ENCODE measurements at regions not wholly inside any gene's neighbourhood (a gene's known extent, or its start where the extent isn't known, plus 50 kb on each side); places are given as distances from the start of the nearest gene placed in this dataset.

GRCh38 chr7:35331730-35332678 lies 78.1 kb upstream of the TBX20 start:
- no peak for DNase-seq

DNA sequence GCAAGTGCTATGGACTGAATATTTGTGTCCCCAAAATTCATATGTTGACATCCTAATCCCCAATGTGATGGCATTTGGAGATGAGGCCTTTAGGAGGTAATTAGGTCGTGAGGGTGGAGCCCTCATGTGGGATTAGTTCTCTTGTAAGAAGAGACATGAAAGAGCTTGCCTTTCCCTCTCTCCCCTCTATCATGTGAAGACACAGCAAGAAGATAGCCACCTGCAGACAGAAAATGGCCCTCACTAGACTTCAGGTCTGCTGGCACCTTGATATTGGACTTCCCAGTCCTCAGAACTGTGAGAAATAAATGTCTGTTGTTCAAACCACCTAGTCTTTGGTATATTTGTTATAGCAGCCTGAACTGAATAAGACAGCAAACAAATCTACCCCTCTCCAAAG lies 75.1 kb upstream of the TBX20 start:
- no peak for DNase-seq

- no peak for DNase-seq
These were observed 65.7 kb upstream of the TBX20 start for GRCh38 chr7:35319606-35320005.

DNA sequence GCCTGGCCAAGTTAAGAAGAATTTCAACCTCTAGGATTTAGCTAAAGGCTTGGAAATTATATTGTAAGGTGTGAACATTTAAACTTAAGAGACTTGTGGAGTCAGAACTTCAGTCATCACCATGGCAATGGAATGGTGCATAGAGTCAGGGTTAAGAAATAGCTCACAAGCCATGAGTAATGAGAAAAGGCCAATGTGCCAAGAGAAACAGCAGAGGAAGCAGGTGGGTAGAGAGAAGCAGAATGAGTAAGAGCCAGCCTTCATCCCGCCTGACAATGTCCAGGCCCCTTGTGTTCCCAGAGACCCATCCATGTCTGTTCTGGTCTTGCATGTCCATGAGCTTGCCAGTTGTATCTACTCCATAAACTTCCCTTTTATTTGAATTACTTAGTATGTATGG lies 62.6 kb upstream of the TBX20 start:
- DNase-seq, result no peak

- DNase-seq, result no peak
These were observed 61.6 kb upstream of the TBX20 start for GRCh38 chr7:35315517-35315916.

DNA sequence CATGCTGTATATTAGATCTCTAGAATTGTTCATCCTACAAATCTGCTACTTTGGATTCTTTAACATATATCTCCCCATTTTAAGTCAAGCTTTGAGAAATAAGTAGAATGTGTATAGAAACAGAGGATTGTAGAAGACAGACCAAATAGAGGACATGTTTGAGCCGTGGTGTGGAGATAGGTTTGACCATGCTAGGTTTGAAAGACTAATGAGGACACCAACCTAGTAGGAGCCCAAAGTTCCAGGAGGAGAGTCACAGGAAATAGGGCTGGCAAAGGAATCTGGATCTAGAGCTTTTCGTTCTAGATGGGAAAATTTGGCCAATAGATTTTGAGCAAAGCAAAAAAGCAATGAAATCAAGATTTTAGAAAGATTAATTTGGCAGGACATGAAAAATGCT lies 60.5 kb upstream of the TBX20 start:
- no peak for DNase-seq

DNA sequence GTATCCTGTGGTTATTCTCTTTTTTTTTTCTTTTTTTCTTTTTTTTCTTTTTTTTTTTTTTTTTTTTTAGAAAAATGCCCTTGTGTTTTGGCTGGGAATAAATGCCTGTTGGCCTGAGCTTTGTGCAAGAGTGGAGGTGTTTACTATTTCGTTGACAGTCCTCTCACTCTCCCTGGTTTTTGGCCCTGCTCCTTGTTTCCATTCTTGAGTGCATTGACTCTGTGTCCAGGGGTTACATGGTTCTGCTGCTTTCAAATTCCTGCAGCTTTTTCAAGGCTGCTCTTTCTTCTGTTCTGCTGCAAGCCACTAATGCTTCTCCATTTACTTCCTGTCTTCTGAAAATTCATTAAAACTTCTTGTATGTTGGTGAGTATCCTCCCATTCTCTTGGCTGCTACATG lies 59.7 kb upstream of the TBX20 start:
- DNase-seq, result no peak
